Dedifferentiated amniotic fluid mesenchymal stem cell (primary cell): ENCODE measurements at regions not wholly inside any gene's neighbourhood (a gene's known extent, or its start where the extent isn't known, plus 50 kb on each side); places are given as distances from the start of the nearest gene placed in this dataset.
A peak's percentile ranks its signal among the peaks of the same experiment; 100 is the strongest.
"Not testable (repeated sequence)": the region's sequence is repeated elsewhere in the genome, so short reads cannot be mapped to it uniquely, and the experiment has no call there.

ENCODE experiments used
- DNase-seq: peaks from one replicate; pipeline ENCODE4 v3.0.0-alpha.2; 2016; ENCODE audit errors: extremely low spot score

GRCh38 chr5:142222225-142222865 lies 102.5 kb downstream of the SPRY4 start:
- no peak for DNase-seq

GRCh38 chr5:142221091-142221860 lies 103.5 kb downstream of the SPRY4 start:
- DNase-seq: no peak

GRCh38 chr5:142219146-142219545 lies 105.7 kb downstream of the SPRY4 start:
- DNase-seq: no peak

- DNase-seq: no peak
Measured at GRCh38 chr5:142216931-142217330, 107.9 kb downstream of the SPRY4 start.

GRCh38 chr5:142215915-142216681 lies 107.5 kb downstream of the NDFIP1 start:
- DNase-seq: peak; percentile 96

- no peak for DNase-seq
Measured at GRCh38 chr5:142213077-142213476, 104.5 kb downstream of the NDFIP1 start.

GRCh38 chr5:142211918-142212317 lies 103.3 kb downstream of the NDFIP1 start:
- DNase-seq: no peak

GRCh38 chr5:142210864-142211412 lies 102.4 kb downstream of the NDFIP1 start:
- DNase-seq: no peak

- no peak for DNase-seq
Measured at GRCh38 chr5:142210011-142210410, 101.4 kb downstream of the NDFIP1 start.

- DNase-seq: no peak
Measured at GRCh38 chr5:142208777-142209312, 100.3 kb downstream of the NDFIP1 start.

- not testable (repeated sequence) for DNase-seq
Measured at GRCh38 chr5:142208244-142208643, 99.7 kb downstream of the NDFIP1 start.

GRCh38 chr5:142206801-142207200 lies 98.2 kb downstream of the NDFIP1 start:
- no peak for DNase-seq

- no peak for DNase-seq
Measured at GRCh38 chr5:142204219-142204618, 95.6 kb downstream of the NDFIP1 start.
